CD8-positive, alpha-beta memory T cell (primary cell): ENCODE measurements at regions not wholly inside any gene's neighbourhood (a gene's known extent, or its start where the extent isn't known, plus 50 kb on each side); places are given as distances from the start of the nearest gene placed in this dataset.
A peak's percentile ranks its signal among the peaks of the same experiment; 100 is the strongest.

ENCODE experiments used
- CTCF ChIA-PET: fragments of 350-600 bp; sonication (Branson Sonifier 250); formaldehyde crosslinking; loops from one replicate; lab custom pipeline; 2021; ENCODE audit warnings: antibody characterized with exemption; lab: Charles Lee
- POLR2A ChIA-PET: fragments of 350-600 bp; sonication (Branson Sonifier 250); formaldehyde crosslinking; loops from one replicate; lab custom pipeline; 2021; ENCODE audit warnings: antibody characterized with exemption; lab: Charles Lee
- DNase-seq, 5 donors: peaks; one replicate each; pipeline versions ENCODE4 v3.0.0 to v3.0.0-alpha.2; 2020 to 2022; ENCODE audit warnings: mixed read lengths in 1 of 5
- H3K27ac ChIP-seq: one replicate; pipeline ENCODE4 v1.7.0; 2013; ENCODE audit warnings: low read depth, mild to moderate bottlenecking, low read length, moderate library complexity
- H3K27me3 ChIP-seq: 2 replicates; pipeline ENCODE4 v1.7.0; 2013; ENCODE audit warnings: low read length, mild to moderate bottlenecking; ENCODE audit not compliant: insufficient read depth, poor library complexity, severe bottlenecking
- H3K36me3 ChIP-seq: 2 replicates; pipeline ENCODE4 v1.7.0; 2013; ENCODE audit warnings: mild to moderate bottlenecking, low read length, moderate library complexity; ENCODE audit not compliant: insufficient read depth
- H3K4me1 ChIP-seq: 2 replicates; pipeline ENCODE4 v1.7.0; 2013; ENCODE audit warnings: mild to moderate bottlenecking, low read length, moderate library complexity; ENCODE audit not compliant: insufficient read depth
- H3K4me3 ChIP-seq: 2 replicates; pipeline ENCODE4 v1.7.0; 2013; ENCODE audit warnings: mild to moderate bottlenecking, low read length
- H3K9me3 ChIP-seq: 2 replicates; pipeline ENCODE4 v1.7.0; 2013; ENCODE audit warnings: mild to moderate bottlenecking, low read length
- H3K27ac Mint-ChIP-seq, 8 donors: one replicate each; pipeline ENCODE4 v1.8.0; 2020 to 2021; ENCODE audit warnings: mixed read lengths in 8 of 8, mild to moderate bottlenecking in 6 of 8, inconsistent platforms in 3 of 8, moderate library complexity in 3 of 8
- H3K27me3 Mint-ChIP-seq, 2 donors: one replicate each; pipeline ENCODE4 v1.8.0; 2020 to 2021; ENCODE audit warnings: mixed read lengths in 2 of 2, mild to moderate bottlenecking in 1 of 2, moderate library complexity in 1 of 2
- H3K36me3 Mint-ChIP-seq, 3 donors: one replicate each; pipeline ENCODE4 v1.8.0; 2020 to 2021; ENCODE audit warnings: mixed read lengths in 3 of 3, inconsistent platforms in 1 of 3, mild to moderate bottlenecking in 1 of 3
- H3K4me1 Mint-ChIP-seq, 3 donors: one replicate each; pipeline ENCODE4 v1.8.0; 2020 to 2021; ENCODE audit warnings: mixed read lengths in 3 of 3, inconsistent platforms in 1 of 3, mild to moderate bottlenecking in 1 of 3
- H3K4me3 Mint-ChIP-seq, 7 donors: one replicate each; pipeline ENCODE4 v1.8.0; 2020 to 2021; ENCODE audit warnings: mixed read lengths in 7 of 7, mild to moderate bottlenecking in 6 of 7, moderate library complexity in 4 of 7, inconsistent platforms in 2 of 7
- H3K9me3 Mint-ChIP-seq, 5 donors: one replicate each; pipeline ENCODE4 v1.8.0; 2020 to 2022; ENCODE audit warnings: mixed read lengths in 5 of 5, mild to moderate bottlenecking in 3 of 5, moderate library complexity in 2 of 5, inconsistent platforms in 1 of 5

DNA sequence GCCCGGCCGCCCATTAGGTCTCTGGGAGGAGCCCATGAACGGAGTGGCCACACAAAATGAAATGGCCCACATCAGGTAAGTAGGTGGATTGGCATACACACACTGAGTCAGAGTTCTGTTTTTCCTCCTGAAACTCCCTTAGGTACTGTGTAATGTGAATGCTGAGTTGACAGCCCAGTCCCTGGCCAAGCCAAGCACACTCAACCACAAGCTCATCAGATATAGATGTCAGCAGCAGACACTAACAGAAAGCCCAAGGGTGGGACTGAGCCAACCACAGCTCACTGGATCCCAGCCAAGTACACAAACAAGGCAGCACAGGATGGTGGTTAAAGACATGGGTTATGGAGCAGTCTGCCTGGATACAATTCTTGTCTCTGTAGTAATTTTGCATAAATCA lies 403.4 kb downstream of the GJA1 start:
- Mint-ChIP-seq H3K9me3 (peaks cover 0 to 5% (median 0%) of the 10 kb centered on the region in 5 donors), H3K4me3 (no peak overlapping the region), H3K27me3 (no peaks in the 10 kb centered on the region), H3K4me1 (no peaks in the 10 kb centered on the region), H3K27ac (no peak overlapping the region), H3K36me3 (no peaks in the 10 kb centered on the region)
- CTCF ChIA-PET = no interaction called here
- POLR2A ChIA-PET = no interaction called here
- no peak for DNase-seq
- Histone ChIP-seq H3K9me3 (no peaks in the 10 kb centered on the region), H3K36me3 (no peaks in the 10 kb centered on the region), H3K27ac (no peak overlapping the region), H3K4me3 (no peak overlapping the region), H3K27me3 (no peaks in the 10 kb centered on the region), H3K4me1 (no peaks in the 10 kb centered on the region)

- POLR2A ChIA-PET = no interaction called here
- no peak overlapping the region for H3K27ac Mint-ChIP-seq
These were observed 404.4 kb downstream of the GJA1 start for GRCh38 chr6:121839896-121840295.

GRCh38 chr6:121844898-121845297 lies 409.5 kb downstream of the GJA1 start:
- no peaks in the 10 kb centered on the region for H3K4me1 Mint-ChIP-seq
- Histone ChIP-seq H3K4me3 (no peak overlapping the region), H3K4me1 (no peaks in the 10 kb centered on the region), H3K9me3 (no peaks in the 10 kb centered on the region), H3K27me3 (no peaks in the 10 kb centered on the region), H3K36me3 (no peaks in the 10 kb centered on the region), H3K27ac (no peak overlapping the region)
- H3K9me3 Mint-ChIP-seq = peaks cover 0 to 3% (median 0%) of the 10 kb centered on the region in 5 donors
- POLR2A ChIA-PET = no interaction called here
- no peak overlapping the region for H3K27ac Mint-ChIP-seq
- CTCF ChIA-PET = no interaction called here
- no peaks in the 10 kb centered on the region for H3K36me3 Mint-ChIP-seq
- no peak for DNase-seq
- H3K4me3 Mint-ChIP-seq = no peak overlapping the region
- H3K27me3 Mint-ChIP-seq = no peaks in the 10 kb centered on the region

More at GRCh38 chr6:121839896-121840295, 404.4 kb downstream of the GJA1 start:
- CTCF ChIA-PET = no interaction called here
- H3K27ac ChIP-seq = no peak overlapping the region
- Mint-ChIP-seq H3K9me3 (peaks cover 0 to 5% (median 0%) of the 10 kb centered on the region in 5 donors), H3K27me3 (no peaks in the 10 kb centered on the region), H3K4me3 (no peak overlapping the region), H3K4me1 (no peaks in the 10 kb centered on the region), H3K36me3 (no peaks in the 10 kb centered on the region)
- H3K4me1 ChIP-seq = no peaks in the 10 kb centered on the region
- no peaks in the 10 kb centered on the region for H3K36me3 ChIP-seq
- DNase-seq = no peak
- no peaks in the 10 kb centered on the region for H3K27me3 ChIP-seq
- H3K4me3 ChIP-seq = no peak overlapping the region
- no peaks in the 10 kb centered on the region for H3K9me3 ChIP-seq

DNA sequence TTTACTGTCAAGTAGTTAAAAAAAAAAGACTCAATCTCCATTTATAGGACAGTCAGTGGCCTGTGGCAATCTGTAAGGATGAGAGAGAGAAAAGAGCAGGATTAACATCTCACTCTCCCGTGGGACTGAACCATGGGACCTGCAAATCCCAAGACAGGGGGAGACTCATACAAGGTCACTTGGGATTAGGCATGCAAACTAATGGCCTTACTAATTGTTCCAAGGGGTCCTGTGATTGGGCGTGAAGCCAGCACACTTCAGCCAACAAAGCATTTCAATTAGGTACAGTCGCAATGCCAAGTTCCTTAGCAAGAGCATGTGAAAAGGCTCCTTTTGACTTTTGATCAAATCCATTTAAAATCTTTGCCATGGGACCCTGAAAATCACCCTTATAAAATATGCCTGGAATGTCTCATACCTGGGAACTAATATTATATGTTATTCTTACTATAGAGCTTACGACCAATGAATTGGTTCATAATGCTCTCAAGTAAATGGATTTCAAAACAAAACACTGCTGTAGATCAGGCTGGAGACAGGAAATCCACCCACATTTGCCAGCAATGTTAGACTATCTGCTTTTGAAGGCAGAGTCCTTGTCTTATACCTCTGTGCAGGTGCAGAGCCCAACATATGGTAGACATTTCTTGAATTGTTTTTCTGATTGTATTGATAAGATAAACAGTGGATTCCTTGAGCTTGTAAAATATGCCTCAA lies 412.5 kb downstream of the GJA1 start:
- no peaks in the 10 kb centered on the region for H3K36me3 ChIP-seq
- Mint-ChIP-seq H3K4me3 (no peak overlapping the region), H3K36me3 (no peaks in the 10 kb centered on the region), H3K27me3 (no peaks in the 10 kb centered on the region), H3K9me3 (peaks cover 0 to 3% (median 2%) of the 10 kb centered on the region in 5 donors), H3K4me1 (no peaks in the 10 kb centered on the region), H3K27ac (no peak overlapping the region)
- no peaks in the 10 kb centered on the region for H3K4me1 ChIP-seq
- H3K4me3 ChIP-seq = no peak overlapping the region
- no peak for DNase-seq
- ChIA-PET POLR2A (no interaction called here), CTCF (no interaction called here)
- H3K27me3 ChIP-seq = no peaks in the 10 kb centered on the region
- no peak overlapping the region for H3K27ac ChIP-seq
- H3K9me3 ChIP-seq = no peaks in the 10 kb centered on the region

DNA sequence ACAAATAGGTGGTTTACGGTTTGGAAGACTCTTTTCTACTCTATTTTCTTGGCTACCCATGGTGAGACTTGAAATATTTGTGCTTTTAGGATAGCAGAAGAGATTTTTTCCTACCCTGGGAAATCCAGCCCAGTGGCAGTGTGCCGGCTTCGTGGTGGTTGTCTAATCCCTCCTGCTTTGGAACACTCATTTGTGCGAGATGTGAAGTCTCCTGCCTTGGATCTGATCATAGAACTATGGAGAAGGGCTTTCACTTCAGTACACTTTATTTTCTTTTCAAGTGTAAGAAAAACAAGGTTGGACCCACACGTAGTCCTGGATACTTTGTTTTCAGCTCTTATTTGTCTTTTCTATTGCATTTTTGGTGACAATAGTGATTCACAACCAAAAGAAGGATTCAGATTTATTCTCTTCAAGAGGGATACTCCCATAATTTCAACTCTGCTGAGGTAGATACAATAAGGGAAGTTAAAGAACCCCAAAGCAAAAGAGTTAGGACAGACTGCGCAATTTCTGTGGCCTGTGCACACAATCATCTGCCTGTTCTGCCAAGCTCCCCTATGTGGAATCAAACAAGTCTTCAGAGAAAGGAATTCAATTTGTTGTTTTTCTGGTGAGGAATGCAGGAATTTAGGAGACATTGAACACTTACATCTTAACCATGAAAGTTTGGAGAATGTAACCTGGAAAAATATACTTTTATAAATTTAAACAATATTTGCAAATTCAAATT lies 413.2 kb downstream of the GJA1 start:
- peaks cover 0 to 3% (median 2%) of the 10 kb centered on the region in 5 donors for H3K9me3 Mint-ChIP-seq

DNA sequence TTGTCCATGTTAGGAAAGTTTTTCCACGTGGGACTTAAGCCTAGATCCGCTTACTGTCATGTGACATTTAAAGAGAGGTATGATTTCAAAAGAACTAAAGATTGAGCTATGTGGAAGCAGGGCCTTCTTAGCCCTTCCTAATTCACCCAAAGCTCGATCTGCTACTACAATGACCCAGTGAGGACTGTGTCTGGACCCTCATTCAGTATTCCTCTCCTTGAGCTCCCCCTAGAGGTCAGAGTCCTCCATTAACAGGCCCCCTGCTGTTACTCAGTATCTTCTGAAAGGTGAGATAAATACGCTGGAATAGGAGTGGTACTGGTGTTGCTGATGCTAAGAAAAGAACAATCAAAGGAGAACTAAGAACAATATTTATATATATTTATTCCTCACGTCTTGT lies 414.0 kb downstream of the GJA1 start:
- Histone ChIP-seq H3K4me1 (no peaks in the 10 kb centered on the region), H3K4me3 (no peak overlapping the region), H3K9me3 (no peaks in the 10 kb centered on the region), H3K27me3 (no peaks in the 10 kb centered on the region), H3K27ac (no peak overlapping the region), H3K36me3 (no peaks in the 10 kb centered on the region)
- H3K4me3 Mint-ChIP-seq = no peak overlapping the region
- no peaks in the 10 kb centered on the region for H3K27me3 Mint-ChIP-seq
- no peaks in the 10 kb centered on the region for H3K4me1 Mint-ChIP-seq
- peaks cover 0 to 4% (median 0%) of the 10 kb centered on the region in 5 donors for H3K9me3 Mint-ChIP-seq
- H3K36me3 Mint-ChIP-seq = no peaks in the 10 kb centered on the region
- CTCF ChIA-PET = no interaction called here
- no peak overlapping the region for H3K27ac Mint-ChIP-seq
- POLR2A ChIA-PET = no interaction called here
- peak in 1 of 5 donors; percentile 32 for DNase-seq

More for the DNA sequence above, 413.2 kb downstream of the GJA1 start:
- Histone ChIP-seq H3K4me1 (no peaks in the 10 kb centered on the region), H3K36me3 (no peaks in the 10 kb centered on the region), H3K4me3 (no peak overlapping the region), H3K9me3 (no peaks in the 10 kb centered on the region), H3K27ac (no peak overlapping the region), H3K27me3 (no peaks in the 10 kb centered on the region)
- no peak for DNase-seq
- Mint-ChIP-seq H3K36me3 (no peaks in the 10 kb centered on the region), H3K4me3 (no peak overlapping the region), H3K4me1 (no peaks in the 10 kb centered on the region), H3K27ac (no peak overlapping the region), H3K27me3 (no peaks in the 10 kb centered on the region)
- ChIA-PET POLR2A (no interaction called here), CTCF (no interaction called here)

DNA sequence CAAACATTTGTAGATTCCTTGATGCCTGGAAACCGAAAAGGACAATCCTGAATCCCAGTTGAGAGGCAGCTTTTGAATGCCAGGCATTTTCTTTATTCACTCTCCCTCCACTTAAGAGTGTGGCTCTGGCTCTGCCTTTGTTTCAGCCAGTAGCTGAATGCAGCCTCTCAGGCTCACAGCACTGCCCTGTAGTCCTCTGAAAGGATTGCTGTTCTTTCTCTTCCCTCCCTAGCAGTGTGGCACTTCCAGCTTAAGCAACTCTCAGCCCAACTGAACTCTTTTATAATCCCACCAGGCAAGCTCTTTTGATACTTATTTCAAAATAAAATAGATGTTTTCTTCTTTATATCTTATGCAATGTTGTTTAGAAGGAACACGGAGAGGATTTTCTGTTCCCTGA lies 415.6 kb downstream of the GJA1 start:
- DNase-seq = no peak
- Histone ChIP-seq H3K9me3 (no peaks in the 10 kb centered on the region), H3K36me3 (no peaks in the 10 kb centered on the region), H3K4me3 (no peak overlapping the region), H3K27ac (no peak overlapping the region), H3K4me1 (no peaks in the 10 kb centered on the region), H3K27me3 (no peaks in the 10 kb centered on the region)
- Mint-ChIP-seq H3K27me3 (no peaks in the 10 kb centered on the region), H3K4me1 (no peaks in the 10 kb centered on the region), H3K9me3 (peaks cover 0 to 8% (median 0%) of the 10 kb centered on the region in 5 donors), H3K4me3 (no peak overlapping the region), H3K36me3 (no peaks in the 10 kb centered on the region), H3K27ac (no peak overlapping the region)
- ChIA-PET POLR2A (no interaction called here), CTCF (no interaction called here)

- no peaks in the 10 kb centered on the region for H3K4me1 ChIP-seq
- CTCF ChIA-PET = no interaction called here
These were observed 418.2 kb downstream of the GJA1 start for GRCh38 chr6:121853686-121854085.

More at GRCh38 chr6:121853686-121854085, 418.2 kb downstream of the GJA1 start:
- H3K36me3 ChIP-seq = no peaks in the 10 kb centered on the region
- DNase-seq = no peak
- no peaks in the 10 kb centered on the region for H3K9me3 ChIP-seq
- POLR2A ChIA-PET = no interaction called here
- Mint-ChIP-seq H3K27me3 (no peaks in the 10 kb centered on the region), H3K27ac (no peak overlapping the region), H3K36me3 (no peaks in the 10 kb centered on the region), H3K4me1 (no peaks in the 10 kb centered on the region), H3K9me3 (peaks cover 0 to 8% (median 2%) of the 10 kb centered on the region in 5 donors), H3K4me3 (no peak overlapping the region)
- H3K27ac ChIP-seq = no peak overlapping the region
- no peak overlapping the region for H3K4me3 ChIP-seq
- H3K27me3 ChIP-seq = no peaks in the 10 kb centered on the region
